ENCODE measurements at regions not wholly inside any gene's neighbourhood (a gene's known extent, or its start where the extent isn't known, plus 50 kb on each side); places are given as distances from the start of the nearest gene placed in this dataset.

DNA sequence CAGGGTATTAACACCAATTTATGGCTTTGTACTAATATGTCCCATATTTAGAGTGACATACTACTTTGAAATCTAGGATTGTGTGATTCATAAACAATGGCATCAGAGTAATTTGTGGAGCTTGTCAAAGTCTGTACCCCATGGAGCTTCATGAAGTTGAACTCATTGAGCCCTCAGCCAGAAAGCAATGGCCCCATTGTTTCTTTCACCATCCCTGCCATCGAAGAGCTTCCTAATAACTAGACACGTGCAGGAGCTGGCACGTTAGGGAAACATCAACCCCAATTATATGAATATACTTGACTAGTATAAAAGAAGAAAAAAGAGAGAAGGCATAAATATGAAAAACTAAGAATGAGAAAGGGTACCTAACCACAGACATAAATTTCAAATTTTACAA, 206.6 kb downstream of the CXCL12 start:
- H3K4me3 ChIP-seq: no peak overlapping the region
- H3K9me3 ChIP-seq: no peaks in the 10 kb centered on the region
- intact Hi-C loops (cut with DNase I): no loop called here
- ATAC-seq (no peak), DNase-seq (no peak)
- no peaks in the 10 kb centered on the region for H3K27me3 ChIP-seq
- no peak overlapping the region for H3K27ac ChIP-seq
- 92 to 94% methylated on average over 3 of the region's 3 CpGs for WGBS, 2 donors
- peaks cover 0 to 2% (median 0%) of the 10 kb centered on the region in 9 donors for H3K4me1 ChIP-seq
- no peaks in the 10 kb centered on the region for H3K36me3 ChIP-seq
- TF ChIP-seq CTCF (IDR thresholded peaks at IDR 0.05): no peak

DNA sequence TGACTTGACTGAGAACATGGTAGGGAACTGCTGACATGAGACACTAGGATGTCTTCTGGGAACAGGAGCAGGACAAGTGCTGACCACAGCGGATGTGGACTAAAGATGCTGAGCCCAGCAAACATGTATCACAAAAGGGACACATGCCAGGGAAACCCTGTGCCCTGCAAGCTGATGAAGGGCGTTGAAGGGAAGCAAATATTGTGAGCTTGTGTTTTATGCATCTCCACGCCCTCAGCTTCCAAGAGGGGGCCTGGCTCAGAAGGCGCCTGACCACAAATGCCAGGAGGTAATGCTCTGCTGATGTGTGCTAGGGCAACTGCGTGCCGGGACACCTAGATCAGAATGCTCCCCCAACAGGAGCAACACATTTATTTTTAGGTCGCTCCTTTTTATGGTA, 207.3 kb downstream of the CXCL12 start:
- no peak overlapping the region for H3K27ac ChIP-seq
- WGBS, 2 donors: 87 to 92% methylated on average over 7 of the region's 7 CpGs
- H3K4me1 ChIP-seq: peaks cover 0 to 5% (median 0%) of the 10 kb centered on the region in 9 donors
- intact Hi-C loops (cut with DNase I): no loop called here
- no peak for TF ChIP-seq CTCF (IDR thresholded peaks at IDR 0.05)
- H3K4me3 ChIP-seq: no peak overlapping the region
- ATAC-seq (no peak), DNase-seq (no peak)
- no peaks in the 10 kb centered on the region for H3K9me3 ChIP-seq
- H3K36me3 ChIP-seq: no peaks in the 10 kb centered on the region
- H3K27me3 ChIP-seq: no peaks in the 10 kb centered on the region

DNA sequence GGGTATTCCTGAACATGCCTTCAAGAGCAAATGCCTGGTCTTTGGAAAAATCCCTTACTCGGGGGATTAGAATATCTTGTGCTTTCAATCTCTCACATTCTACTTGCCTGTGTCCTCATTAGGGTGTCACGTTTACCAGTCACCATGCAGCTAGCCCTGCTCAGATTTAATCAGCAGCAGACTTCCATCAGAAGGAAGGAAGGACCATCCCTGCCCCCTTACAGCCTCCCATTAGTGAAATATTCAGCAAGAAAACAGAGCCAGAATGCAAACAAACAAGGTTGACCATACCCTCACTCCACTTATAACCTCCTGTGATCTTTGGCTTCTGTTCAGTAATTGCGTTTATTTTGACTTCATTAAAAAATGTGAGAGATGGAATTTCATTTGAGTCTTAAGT, 208.6 kb downstream of the CXCL12 start:
- Histone ChIP-seq H3K27ac (no peak overlapping the region), H3K9me3 (no peaks in the 10 kb centered on the region), H3K36me3 (no peaks in the 10 kb centered on the region), H3K27me3 (no peaks in the 10 kb centered on the region), H3K4me1 (peaks cover 0 to 9% (median 0%) of the 10 kb centered on the region in 9 donors), H3K4me3 (no peak overlapping the region)
- TF ChIP-seq CTCF (IDR thresholded peaks at IDR 0.05): no peak
- ATAC-seq (no peak), DNase-seq (no peak)
- WGBS, 2 donors: 54 to 55% methylated on average over 3 of the region's 3 CpGs
- intact Hi-C loops (cut with DNase I): no loop called here

DNA sequence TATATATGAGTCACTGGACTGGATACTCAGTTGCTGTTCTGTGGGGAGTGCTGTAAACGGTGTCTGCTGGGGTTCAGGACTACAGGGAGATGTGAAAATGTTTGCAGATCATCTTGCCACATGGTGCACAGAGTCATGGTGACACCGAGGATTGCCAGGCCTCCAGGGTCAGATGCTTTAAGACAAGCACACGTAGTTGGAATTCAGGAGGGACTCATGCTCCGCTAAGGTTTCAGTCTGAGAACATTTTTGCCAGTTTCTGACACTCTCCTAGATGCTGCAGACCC, 211.3 kb downstream of the CXCL12 start:
- Histone ChIP-seq H3K9me3 (no peaks in the 10 kb centered on the region), H3K36me3 (no peaks in the 10 kb centered on the region), H3K27me3 (no peaks in the 10 kb centered on the region), H3K27ac (no peak overlapping the region), H3K4me3 (no peak overlapping the region), H3K4me1 (peaks cover 0 to 9% (median 0%) of the 10 kb centered on the region in 9 donors)
- DNase-seq (no peak), ATAC-seq (no peak)
- WGBS, 2 donors: 86 to 88% methylated on average over 4 of the region's 4 CpGs
- TF ChIP-seq CTCF (IDR thresholded peaks at IDR 0.05): no peak
- intact Hi-C loops (cut with DNase I): no loop called here

Data from heart right ventricle (tissue), 16 donors.